HG03342 (cell line): ENCODE measurements at regions not wholly inside any gene's neighbourhood (a gene's known extent, or its start where the extent isn't known, plus 50 kb on each side); places are given as distances from the start of the nearest gene placed in this dataset.

Experiments used
- ATAC-seq: cut with Tn5 transposase; IDR thresholded peaks from one replicate; pipeline ENCODE4 v1.9.1; 2021; ENCODE audit warnings: mild to moderate bottlenecking, moderate library complexity; ENCODE audit not compliant: unreplicated experiment

DNA sequence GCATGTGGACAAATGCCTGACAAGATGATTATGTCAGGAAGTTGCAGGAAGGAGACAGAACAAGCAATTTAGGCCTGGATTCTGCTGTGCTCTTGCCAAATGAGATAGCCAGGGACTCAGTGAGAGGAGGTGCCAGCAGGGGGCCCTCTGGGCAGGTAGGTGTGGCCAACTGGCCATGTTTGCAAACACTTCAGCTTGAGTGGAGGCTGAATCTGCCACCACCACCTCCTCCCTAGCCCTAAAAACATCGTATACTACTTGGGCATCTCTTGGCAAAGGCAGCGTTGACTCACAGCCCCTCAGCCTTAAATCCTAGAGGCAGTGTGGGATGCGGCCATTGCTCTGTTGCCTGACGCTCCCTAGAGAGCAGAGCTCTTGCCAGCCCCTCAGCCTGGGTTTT, 95.1 kb upstream of the PLET1 start:
- ATAC-seq = no peak

DNA sequence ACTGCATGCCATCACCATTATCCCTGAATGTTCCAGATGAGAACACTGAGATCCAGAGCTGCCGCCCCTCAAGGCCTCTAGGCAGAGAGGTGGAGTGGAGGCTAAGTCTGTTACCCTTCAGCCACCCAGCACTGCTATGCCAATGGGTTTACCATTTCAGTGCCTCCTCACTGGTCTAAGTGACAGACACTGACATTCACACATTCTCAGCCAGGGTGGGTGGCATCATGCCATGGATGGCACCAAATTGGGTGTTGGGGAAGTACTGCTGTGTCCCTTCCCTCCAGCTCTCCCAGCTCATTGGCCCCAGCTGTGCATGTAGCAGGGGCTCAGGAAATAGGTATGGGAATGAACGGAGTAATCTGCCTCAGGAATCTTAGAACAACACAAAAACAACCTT, 96.8 kb upstream of the PLET1 start:
- ATAC-seq = no peak

- ATAC-seq = no peak
These were observed 100.7 kb upstream of the PLET1 start for GRCh38 chr11:112361396-112361795.

GRCh38 chr11:112363527-112363926, 102.9 kb upstream of the PLET1 start:
- no peak for ATAC-seq

DNA sequence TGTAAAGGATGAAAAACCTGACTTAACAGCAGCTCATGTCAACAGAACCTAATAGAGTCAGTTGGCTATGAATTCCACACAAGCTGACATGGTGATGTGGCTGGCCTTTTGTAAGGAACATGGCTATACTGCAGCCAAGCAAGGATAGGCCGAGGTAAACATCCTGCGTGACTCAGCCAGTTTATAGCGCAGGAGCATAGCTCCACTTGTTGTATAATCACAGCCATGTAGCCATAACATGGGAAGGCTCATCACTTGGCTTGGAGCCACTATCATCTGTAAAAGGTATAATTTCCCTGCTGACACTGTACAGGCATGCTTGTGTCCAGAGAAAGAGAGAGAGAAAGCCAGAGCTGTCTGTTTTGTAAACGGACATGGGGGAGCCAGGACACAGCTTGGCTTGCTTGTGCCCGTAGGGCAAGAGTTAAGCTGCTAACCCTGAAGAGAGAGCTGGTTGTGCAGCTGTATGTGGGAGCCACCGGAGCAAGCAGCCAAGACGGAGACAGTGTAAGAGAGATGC, 104.4 kb upstream of the PLET1 start:
- no peak for ATAC-seq

DNA sequence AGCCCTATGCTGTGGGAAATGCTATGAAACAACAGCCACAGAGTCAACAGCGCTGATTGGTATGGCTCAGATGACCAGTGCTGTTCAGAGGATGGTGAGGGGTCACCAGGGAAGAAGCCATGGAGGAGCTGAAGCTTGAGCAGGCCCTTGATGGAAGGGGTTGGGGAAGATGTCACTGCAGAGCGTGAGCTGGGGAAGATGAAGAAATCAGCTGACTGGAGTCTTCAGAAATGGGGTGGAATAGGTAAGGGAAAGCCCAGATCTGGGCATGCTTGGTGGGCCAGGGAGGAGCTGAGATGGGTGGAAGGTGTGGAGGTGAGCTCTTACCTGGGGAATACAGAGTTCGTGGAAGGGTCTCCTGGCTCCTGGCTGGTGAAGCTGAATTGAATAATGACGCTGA, 105.4 kb upstream of the PLET1 start:
- no peak for ATAC-seq

- no peak for ATAC-seq
These were observed 106.1 kb upstream of the PLET1 start for GRCh38 chr11:112366777-112367176.

DNA sequence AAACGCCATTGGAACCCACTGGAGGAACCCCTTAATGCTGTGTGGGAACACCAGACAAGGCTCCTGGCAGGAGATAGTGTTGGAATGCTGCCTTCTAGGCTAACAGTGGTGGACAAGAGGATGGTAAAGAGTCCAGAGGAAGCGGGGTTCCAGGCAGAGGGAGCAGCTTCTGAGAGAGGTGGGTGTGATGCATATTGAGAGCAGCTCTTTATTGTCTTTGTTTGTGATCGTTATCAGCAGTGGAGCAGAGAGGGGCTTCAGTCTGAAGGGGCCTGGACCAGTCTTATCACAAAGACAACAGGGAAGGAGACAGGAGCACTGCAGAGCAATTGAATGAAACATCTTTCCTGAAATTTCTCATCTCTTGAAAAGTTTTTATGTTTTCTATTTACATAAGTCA, 106.8 kb upstream of the PLET1 start:
- ATAC-seq = no peak

DNA sequence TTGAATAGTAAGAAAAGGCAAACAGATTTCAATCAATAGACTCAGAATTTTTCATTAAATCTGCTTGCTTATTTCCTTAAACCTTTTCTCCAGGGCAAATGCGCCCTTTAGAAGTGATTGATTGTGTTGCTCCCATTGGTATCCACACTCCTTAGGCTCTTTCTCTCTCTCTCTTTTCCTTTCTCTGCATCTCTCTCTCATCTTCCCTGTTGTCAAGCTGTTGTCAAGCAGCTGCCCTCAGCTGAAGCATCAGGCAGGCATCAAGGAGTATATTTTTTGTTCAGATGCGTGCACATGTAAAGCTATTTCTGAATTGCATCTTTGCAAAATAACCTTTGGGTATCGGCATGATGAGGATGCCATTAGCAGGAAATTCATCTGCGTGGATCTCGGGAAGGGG, 107.2 kb upstream of the PLET1 start:
- ATAC-seq = no peak

- ATAC-seq = no peak
These were observed 107.7 kb upstream of the PLET1 start for GRCh38 chr11:112368381-112368780.

DNA sequence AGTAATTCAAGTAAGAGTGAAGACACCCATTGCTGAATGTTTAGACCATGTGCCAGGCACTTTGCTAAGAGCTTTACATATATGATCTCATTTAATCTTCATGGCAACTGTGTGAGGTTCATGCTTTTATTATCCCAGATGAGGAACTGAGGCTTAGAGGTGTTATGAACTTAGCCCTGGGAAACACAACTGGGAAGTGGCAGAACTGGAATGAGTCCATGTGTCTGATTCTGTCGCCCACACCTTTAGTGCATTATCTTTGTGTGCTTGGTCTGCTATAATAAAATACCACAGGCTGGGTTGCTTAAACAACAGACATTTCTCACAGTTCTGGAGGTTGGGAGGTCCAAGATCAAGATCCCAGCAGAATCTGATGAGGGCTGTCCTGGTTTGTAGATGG, 108.7 kb upstream of the PLET1 start:
- ATAC-seq = no peak

DNA sequence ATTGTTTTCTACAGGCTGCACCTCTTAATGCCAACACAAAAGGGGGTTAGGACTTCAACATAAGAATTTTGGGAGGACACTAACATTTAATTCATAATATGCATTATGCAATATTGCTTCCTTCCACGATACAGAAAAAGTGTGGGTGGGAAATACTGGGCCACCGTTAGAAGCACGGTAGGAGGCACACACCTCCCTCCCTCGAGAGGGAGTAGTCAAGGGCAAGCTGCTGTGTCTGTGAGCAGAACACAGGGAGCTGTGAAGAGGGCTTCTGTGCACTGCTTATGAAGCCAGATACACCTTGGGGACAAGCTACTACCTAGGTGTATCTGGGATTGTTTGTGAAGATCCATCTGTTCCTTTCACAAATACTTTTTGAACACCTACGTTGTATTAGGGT, 109.3 kb upstream of the PLET1 start:
- no peak for ATAC-seq

GRCh38 chr11:112374486-112375140, 114.0 kb upstream of the PLET1 start:
- no peak for ATAC-seq

- ATAC-seq = no peak
These were observed 117.3 kb upstream of the PLET1 start for GRCh38 chr11:112377946-112378345.

DNA sequence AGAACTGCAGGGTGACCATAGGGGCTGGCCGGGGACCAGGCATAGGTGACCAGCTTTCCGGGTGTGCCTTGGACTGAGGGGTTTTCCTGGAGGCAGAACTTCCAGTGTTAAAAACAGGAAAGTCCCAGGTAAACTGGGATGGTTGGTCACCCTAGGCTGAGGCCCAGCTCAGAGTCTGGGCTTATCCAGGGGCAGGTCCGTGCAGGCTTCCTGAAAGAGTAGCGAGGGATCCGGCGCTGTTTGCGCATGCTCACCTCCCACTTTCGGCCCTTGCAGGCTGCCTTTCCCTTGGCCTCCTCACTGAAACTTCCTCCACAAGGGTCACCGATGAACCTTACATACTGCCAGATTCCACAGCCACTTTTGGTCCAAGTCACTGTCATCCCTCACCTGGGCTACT, 119.8 kb upstream of the PLET1 start:
- ATAC-seq = no peak

GRCh38 chr11:112381578-112381977, 120.9 kb upstream of the PLET1 start:
- no peak for ATAC-seq

GRCh38 chr11:112382561-112382960, 121.9 kb upstream of the PLET1 start:
- ATAC-seq = no peak

GRCh38 chr11:112388496-112388895, 127.8 kb upstream of the PLET1 start:
- ATAC-seq = no peak

GRCh38 chr11:112391086-112391485, 130.4 kb upstream of the PLET1 start:
- ATAC-seq = no peak

- no peak for ATAC-seq
These were observed 132.2 kb upstream of the PLET1 start for GRCh38 chr11:112392904-112393303.

DNA sequence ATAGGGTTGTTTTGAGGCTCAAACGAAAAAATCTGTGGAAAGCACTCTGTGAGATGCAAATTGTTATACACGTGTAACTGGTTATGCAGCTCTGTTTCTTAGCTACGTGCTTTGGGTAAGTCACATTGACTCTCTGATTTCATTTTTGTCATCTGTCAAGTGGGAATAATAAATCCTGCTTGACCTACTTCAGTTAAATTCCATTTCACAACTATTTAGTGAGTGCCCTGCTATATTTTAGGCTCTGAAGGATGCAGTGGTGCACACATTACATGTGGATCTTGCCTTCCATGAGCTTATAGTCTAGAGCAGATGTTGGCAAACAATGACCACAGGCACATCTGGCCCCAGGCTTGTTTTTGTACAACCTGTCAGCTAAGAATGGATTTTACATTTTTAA, 133.6 kb upstream of the PLET1 start:
- no peak for ATAC-seq

DNA sequence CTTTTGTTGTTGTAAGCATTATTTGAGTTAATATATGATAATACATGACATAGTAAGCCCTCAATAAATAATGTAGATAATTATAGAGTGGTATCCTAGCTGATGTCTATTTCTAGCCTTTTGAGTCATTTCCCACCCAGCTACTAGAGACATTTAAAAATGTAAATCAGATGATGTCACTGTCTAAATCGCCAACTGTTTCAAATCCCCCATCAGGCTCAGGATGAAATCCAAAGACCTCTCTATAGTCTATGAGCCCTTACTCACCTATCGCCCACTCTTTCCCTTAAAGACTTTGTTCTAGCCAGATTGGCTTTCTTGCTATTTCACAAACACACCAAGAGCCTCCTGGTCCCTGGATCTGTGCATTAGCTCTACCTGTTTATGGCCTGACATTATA, 135.4 kb upstream of the PLET1 start:
- ATAC-seq = no peak

- ATAC-seq = no peak
These were observed 138.3 kb upstream of the PLET1 start for GRCh38 chr11:112398798-112399478.
